ENCODE measurements at regions not wholly inside any gene's neighbourhood (a gene's known extent, or its start where the extent isn't known, plus 50 kb on each side); places are given as distances from the start of the nearest gene placed in this dataset.
"Not testable (repeated sequence)": the region's sequence is repeated elsewhere in the genome, so short reads cannot be mapped to it uniquely, and the experiment has no call there.

- TF ChIP-seq ZNF462 (CRISPR knock-in tag; IDR thresholded peaks at IDR 0.05) (no peak), POLR2AphosphoS5 (IDR thresholded peaks at IDR 0.05; ENCODE audit: low read depth) (no peak)
These were observed 130.0 kb upstream of the ARG1 start (continued) for GRCh38 chr6:131443014-131443413.

DNA sequence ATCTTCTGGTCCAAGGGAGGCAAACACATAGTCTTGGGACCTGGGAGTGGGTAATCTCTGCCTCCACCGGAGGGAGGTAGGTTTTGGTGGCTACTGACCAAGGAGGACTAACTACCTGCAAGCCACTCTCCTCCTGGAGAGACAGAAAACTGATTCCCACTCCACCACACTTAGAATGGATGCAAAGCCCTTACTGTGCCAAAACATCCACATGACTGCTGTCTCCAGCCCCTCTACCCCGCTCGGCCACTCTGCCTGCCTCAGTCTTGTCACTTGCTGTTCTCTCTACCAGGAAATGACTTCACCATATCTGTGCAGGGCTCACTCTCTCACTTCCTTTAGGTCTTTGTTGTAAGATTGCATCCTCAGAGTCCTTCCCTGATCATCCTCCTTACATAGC is 129.5 kb upstream of the ARG1 start:
- Histone ChIP-seq H3K36me3 (ENCODE audit: insufficient read depth) (no peaks in the 10 kb centered on the region), H3K9me2 (ENCODE audit: insufficient read depth) (0 out of 2 replicates have a peak, but pooled peaks cover 6% of the 10 kb centered on the region), H4K20me1 (replicated peaks; ENCODE audit: insufficient read depth) (no peaks in the 10 kb centered on the region), H3F3A (replicated peaks; ENCODE audit: low read depth) (0 out of 2 replicates have a peak, but pooled peaks cover 3% of the 10 kb centered on the region), H3K4me2 (no peak overlapping the region), H3K4me1 (ENCODE audit: insufficient read depth) (no peaks in the 10 kb centered on the region), H2AFZ (peak overlapping the region; percentile 72; the same call in 1 of the 2 replicates), H3K27ac (ENCODE audit: low read depth) (no peak overlapping the region), H3K4me3 (no peak overlapping the region), H3K27me3 (ENCODE audit: insufficient read depth) (no peaks in the 10 kb centered on the region), H3K79me2 (replicated peaks; ENCODE audit: insufficient read depth) (no peaks in the 10 kb centered on the region)
- Mint-ChIP-seq H3K27ac (no peak overlapping the region), H3K36me3 (ENCODE audit: low read depth) (no peaks in the 10 kb centered on the region; the same call in 2 of the 3 replicates), H3K9me3 (no peaks in the 10 kb centered on the region), H3K27me3 (ENCODE audit: insufficient read depth, low read depth, poor library complexity) (no peaks in the 10 kb centered on the region), H3K4me1 (no peaks in the 10 kb centered on the region; the same call in 2 of the 3 replicates), H3K4me3 (no peak overlapping the region)
- ATAC-seq: no peak
- no peak for DNase-seq (ENCODE audit: low spot score)
- TF ChIP-seq CREB1 (CRISPR knock-in tag; IDR thresholded peaks at IDR 0.05; ENCODE audit: low read depth) (no peak), ZNF114 (CRISPR knock-in tag; IDR thresholded peaks at IDR 0.05) (no peak), NANOG (IDR thresholded peaks at IDR 0.05; ENCODE audit: borderline replicate concordance) (no peak), EZH2 (IDR thresholded peaks at IDR 0.05; ENCODE audit: low read depth, unreplicated experiment) (no peak), JUNB (IDR thresholded peaks at IDR 0.05; ENCODE audit: unreplicated experiment) (no peak), EZH2phosphoT487 (IDR thresholded peaks at IDR 0.05; ENCODE audit: unreplicated experiment) (no peak)
- TF ChIP-seq, protein P1, sequence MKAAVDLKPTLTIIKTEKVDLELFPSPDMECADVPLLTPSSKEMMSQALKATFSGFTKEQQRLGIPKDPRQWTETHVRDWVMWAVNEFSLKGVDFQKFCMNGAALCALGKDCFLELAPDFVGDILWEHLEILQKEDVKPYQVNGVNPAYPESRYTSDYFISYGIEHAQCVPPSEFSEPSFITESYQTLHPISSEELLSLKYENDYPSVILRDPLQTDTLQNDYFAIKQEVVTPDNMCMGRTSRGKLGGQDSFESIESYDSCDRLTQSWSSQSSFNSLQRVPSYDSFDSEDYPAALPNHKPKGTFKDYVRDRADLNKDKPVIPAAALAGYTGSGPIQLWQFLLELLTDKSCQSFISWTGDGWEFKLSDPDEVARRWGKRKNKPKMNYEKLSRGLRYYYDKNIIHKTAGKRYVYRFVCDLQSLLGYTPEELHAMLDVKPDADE (IDR thresholded peaks at IDR 0.05): no peak
- TF ChIP-seq, protein P2, sequence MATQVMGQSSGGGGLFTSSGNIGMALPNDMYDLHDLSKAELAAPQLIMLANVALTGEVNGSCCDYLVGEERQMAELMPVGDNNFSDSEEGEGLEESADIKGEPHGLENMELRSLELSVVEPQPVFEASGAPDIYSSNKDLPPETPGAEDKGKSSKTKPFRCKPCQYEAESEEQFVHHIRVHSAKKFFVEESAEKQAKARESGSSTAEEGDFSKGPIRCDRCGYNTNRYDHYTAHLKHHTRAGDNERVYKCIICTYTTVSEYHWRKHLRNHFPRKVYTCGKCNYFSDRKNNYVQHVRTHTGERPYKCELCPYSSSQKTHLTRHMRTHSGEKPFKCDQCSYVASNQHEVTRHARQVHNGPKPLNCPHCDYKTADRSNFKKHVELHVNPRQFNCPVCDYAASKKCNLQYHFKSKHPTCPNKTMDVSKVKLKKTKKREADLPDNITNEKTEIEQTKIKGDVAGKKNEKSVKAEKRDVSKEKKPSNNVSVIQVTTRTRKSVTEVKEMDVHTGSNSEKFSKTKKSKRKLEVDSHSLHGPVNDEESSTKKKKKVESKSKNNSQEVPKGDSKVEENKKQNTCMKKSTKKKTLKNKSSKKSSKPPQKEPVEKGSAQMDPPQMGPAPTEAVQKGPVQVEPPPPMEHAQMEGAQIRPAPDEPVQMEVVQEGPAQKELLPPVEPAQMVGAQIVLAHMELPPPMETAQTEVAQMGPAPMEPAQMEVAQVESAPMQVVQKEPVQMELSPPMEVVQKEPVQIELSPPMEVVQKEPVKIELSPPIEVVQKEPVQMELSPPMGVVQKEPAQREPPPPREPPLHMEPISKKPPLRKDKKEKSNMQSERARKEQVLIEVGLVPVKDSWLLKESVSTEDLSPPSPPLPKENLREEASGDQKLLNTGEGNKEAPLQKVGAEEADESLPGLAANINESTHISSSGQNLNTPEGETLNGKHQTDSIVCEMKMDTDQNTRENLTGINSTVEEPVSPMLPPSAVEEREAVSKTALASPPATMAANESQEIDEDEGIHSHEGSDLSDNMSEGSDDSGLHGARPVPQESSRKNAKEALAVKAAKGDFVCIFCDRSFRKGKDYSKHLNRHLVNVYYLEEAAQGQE (IDR thresholded peaks at IDR 0.05; ENCODE audit: unreplicated experiment): no peak

- not testable (repeated sequence) for H3K9me2 ChIP-seq (ENCODE audit: insufficient read depth); H3K79me2 ChIP-seq (replicated peaks; ENCODE audit: insufficient read depth); H3K4me1 ChIP-seq (ENCODE audit: insufficient read depth); H3K27ac ChIP-seq (ENCODE audit: low read depth); H4K20me1 ChIP-seq (replicated peaks; ENCODE audit: insufficient read depth); ATAC-seq; H3K36me3 ChIP-seq (ENCODE audit: insufficient read depth); H3K27ac Mint-ChIP-seq; H2AFZ ChIP-seq; H3K4me1 Mint-ChIP-seq; H3K4me2 ChIP-seq; H3K27me3 Mint-ChIP-seq (ENCODE audit: insufficient read depth, low read depth, poor library complexity); H3K4me3 Mint-ChIP-seq; H3K9me3 Mint-ChIP-seq; H3F3A ChIP-seq (replicated peaks; ENCODE audit: low read depth); DNase-seq (ENCODE audit: low spot score); H3K36me3 Mint-ChIP-seq (ENCODE audit: low read depth); H3K4me3 ChIP-seq; H3K27me3 ChIP-seq (ENCODE audit: insufficient read depth)
These were observed 127.7 kb upstream of the ARG1 start for GRCh38 chr6:131445356-131445755.

All from GM23338 (cell line).